ENCODE measurements at regions not wholly inside any gene's neighbourhood (a gene's known extent, or its start where the extent isn't known, plus 50 kb on each side); places are given as distances from the start of the nearest gene placed in this dataset.

DNA sequence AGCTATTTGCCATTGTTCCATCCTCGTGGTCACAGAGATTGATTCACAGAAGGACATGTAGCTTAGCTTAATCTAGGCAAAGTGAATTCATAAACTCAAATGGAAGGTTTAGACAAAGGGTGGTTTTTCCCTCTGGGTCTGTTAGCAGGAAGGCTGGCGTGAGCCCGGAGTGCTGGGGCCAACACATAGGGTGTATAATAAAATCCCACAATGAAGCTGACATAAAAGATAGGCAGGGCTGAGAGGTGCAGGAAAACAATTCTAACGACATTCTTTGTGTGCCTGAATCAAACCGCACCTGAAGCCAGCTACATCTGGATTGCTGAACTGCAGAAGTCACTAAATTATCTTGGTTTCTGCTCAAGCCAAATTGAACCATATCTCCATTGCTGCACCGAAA, 173.9 kb downstream of the MAF start:
- TF ChIP-seq, protein P1, sequence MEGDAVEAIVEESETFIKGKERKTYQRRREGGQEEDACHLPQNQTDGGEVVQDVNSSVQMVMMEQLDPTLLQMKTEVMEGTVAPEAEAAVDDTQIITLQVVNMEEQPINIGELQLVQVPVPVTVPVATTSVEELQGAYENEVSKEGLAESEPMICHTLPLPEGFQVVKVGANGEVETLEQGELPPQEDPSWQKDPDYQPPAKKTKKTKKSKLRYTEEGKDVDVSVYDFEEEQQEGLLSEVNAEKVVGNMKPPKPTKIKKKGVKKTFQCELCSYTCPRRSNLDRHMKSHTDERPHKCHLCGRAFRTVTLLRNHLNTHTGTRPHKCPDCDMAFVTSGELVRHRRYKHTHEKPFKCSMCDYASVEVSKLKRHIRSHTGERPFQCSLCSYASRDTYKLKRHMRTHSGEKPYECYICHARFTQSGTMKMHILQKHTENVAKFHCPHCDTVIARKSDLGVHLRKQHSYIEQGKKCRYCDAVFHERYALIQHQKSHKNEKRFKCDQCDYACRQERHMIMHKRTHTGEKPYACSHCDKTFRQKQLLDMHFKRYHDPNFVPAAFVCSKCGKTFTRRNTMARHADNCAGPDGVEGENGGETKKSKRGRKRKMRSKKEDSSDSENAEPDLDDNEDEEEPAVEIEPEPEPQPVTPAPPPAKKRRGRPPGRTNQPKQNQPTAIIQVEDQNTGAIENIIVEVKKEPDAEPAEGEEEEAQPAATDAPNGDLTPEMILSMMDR (IDR thresholded peaks at IDR 0.05) = no peak
- TF ChIP-seq POLR2A (IDR thresholded peaks at IDR 0.05) = no peak
- H3K9me3 ChIP-seq (replicated peaks in 1 of 3) = no peaks in the 10 kb centered on the region
- no peaks in the 10 kb centered on the region for H3K4me1 ChIP-seq (replicated peaks in 1 of 2)
- no peak for DNase-seq
- H3K4me3 ChIP-seq = no peak overlapping the region
- H3K27ac ChIP-seq = no peak overlapping the region
- intact Hi-C loops (cut with DNase I) = no loop called here
- no peaks in the 10 kb centered on the region for H3K36me3 ChIP-seq (replicated peaks in 1 of 2)
- no peaks in the 10 kb centered on the region for H3K27me3 ChIP-seq
- 87 to 95% (median 90%) methylated on average over 6 of the region's 6 CpGs for WGBS, 4 donors

DNA sequence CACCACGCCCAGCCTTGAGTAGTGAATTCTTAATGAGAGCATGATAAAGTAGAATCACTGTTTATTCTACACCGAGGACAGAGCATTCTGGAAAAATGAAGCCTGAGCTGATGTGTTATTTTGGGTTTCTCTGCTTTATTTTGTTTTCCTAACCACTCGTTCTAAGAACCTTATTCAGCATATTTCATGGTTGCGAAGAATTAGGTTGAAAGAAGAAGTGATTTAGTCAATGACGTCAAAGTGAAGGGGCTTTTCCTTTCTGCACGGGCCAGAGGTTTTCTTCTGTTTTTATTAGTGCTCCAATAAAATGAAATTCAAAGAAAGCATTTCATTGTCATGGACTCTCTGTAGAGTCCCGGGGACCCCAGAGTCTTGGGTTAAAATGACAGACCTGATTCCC, 178.5 kb downstream of the MAF start:
- no peaks in the 10 kb centered on the region for H3K36me3 ChIP-seq (replicated peaks in 1 of 2)
- no peaks in the 10 kb centered on the region for H3K9me3 ChIP-seq (replicated peaks in 1 of 3)
- no peaks in the 10 kb centered on the region for H3K27me3 ChIP-seq
- TF ChIP-seq POLR2A (IDR thresholded peaks at IDR 0.05) = no peak
- TF ChIP-seq, protein P1 (IDR thresholded peaks at IDR 0.05) = no peak
- H3K4me1 ChIP-seq (replicated peaks in 1 of 2) = peaks cover 0 to 17% of the 10 kb centered on the region in 2 donors
- no peak overlapping the region for H3K4me3 ChIP-seq
- no peak for DNase-seq
- intact Hi-C loops (cut with DNase I) = no loop called here
- H3K27ac ChIP-seq = peak overlapping the region in 1 of 5 donors; percentile 67
- WGBS, 4 donors = 69 to 83% (median 79%) methylated on average over 7 of the region's 7 CpGs

DNA sequence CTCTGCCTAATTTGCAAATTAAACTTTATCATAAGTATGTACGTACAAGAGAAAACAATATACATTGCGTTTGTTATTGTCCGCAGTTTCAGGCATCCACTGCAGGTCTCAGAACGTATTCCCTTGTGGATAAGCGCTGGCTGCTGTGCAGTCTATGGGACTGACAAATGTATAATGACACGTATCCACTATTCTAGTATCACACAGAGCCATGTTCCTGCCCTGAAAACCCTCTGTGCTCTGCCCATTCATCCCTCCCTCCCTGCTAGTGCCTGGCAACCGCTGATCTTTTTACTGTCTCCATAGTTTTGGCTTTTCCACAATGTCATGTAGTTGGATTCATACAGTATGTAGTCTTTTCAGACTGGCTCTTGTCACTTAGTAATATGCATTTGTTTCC, 179.4 kb downstream of the MAF start:
- Histone ChIP-seq H3K4me1 (replicated peaks in 1 of 2) (peaks cover 0 to 17% of the 10 kb centered on the region in 2 donors), H3K27me3 (no peaks in the 10 kb centered on the region), H3K9me3 (replicated peaks in 1 of 3) (no peaks in the 10 kb centered on the region), H3K27ac (no peak overlapping the region), H3K4me3 (no peak overlapping the region), H3K36me3 (replicated peaks in 1 of 2) (no peaks in the 10 kb centered on the region)
- intact Hi-C loops (cut with DNase I) = no loop called here
- DNase-seq = no peak
- 90 to 93% (median 92%) methylated on average over 7 of the region's 7 CpGs for WGBS, 4 donors
- no peak for TF ChIP-seq POLR2A (IDR thresholded peaks at IDR 0.05)
- TF ChIP-seq, protein P1 (IDR thresholded peaks at IDR 0.05) = no peak

DNA sequence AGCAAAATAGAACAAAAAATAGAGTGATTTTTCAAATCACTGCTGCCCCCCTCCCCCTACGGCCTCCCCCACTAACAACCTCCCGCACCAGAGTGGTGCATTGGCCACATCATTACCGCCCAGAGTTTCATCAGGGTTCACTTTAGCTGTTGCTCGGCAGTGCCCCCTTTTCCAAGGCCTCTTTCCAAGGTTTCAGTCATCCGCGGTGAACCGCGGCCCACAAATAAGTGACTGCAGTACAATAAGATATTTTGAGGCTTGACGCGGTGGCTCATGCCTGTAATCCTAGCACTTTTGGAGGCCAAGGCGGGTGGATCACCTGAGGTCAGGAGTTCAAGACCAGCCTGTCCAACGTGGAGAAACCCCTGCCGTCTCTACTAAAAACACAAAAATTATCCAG, 180.0 kb downstream of the MAF start:
- intact Hi-C loops (cut with DNase I) = no loop called here
- Histone ChIP-seq H3K36me3 (replicated peaks in 1 of 2) (no peaks in the 10 kb centered on the region), H3K27ac (no peak overlapping the region), H3K27me3 (no peaks in the 10 kb centered on the region), H3K4me1 (replicated peaks in 1 of 2) (peaks cover 0 to 17% of the 10 kb centered on the region in 2 donors), H3K9me3 (replicated peaks in 1 of 3) (no peaks in the 10 kb centered on the region), H3K4me3 (no peak overlapping the region)
- no peak for DNase-seq
- TF ChIP-seq, protein P1 (IDR thresholded peaks at IDR 0.05) = no peak
- no peak for TF ChIP-seq POLR2A (IDR thresholded peaks at IDR 0.05)
- WGBS, 4 donors = 52 to 79% (median 72%) methylated on average over 13 of the region's 13 CpGs

All from adrenal gland (tissue), 9 donors.